ENCODE measurements at regions not wholly inside any gene's neighbourhood (a gene's known extent, or its start where the extent isn't known, plus 50 kb on each side); places are given as distances from the start of the nearest gene placed in this dataset.

GRCh38 chr11:28756977-28757376 lies 648.8 kb downstream of the METTL15 start:
- DNase-seq = peak; percentile 63
- H3F3A ChIP-seq (ENCODE audit: insufficient read depth) = peaks cover 43% of the 10 kb centered on the region
- no peaks in the 10 kb centered on the region for H3K9me2 ChIP-seq (ENCODE audit: insufficient read depth)
- no peaks in the 10 kb centered on the region for H4K20me1 ChIP-seq (ENCODE audit: insufficient read depth)
- H3K9me3 ChIP-seq (ENCODE audit: low read depth) = no peaks in the 10 kb centered on the region
- H3K79me2 ChIP-seq (ENCODE audit: insufficient read depth) = no peaks in the 10 kb centered on the region
- H3K9ac ChIP-seq = peak overlapping the region; percentile 7; the same call in 1 of the 2 replicates
- no peaks in the 10 kb centered on the region for H3K36me3 ChIP-seq (ENCODE audit: low read depth)
- peak overlapping the region; percentile 65 for H3K27ac ChIP-seq
- no peaks in the 10 kb centered on the region for H3K27me3 ChIP-seq (replicated peaks; ENCODE audit: insufficient read depth)
- peak overlapping the region; percentile 5; the same call in 1 of the 2 replicates for H3K4me3 ChIP-seq
- H3K4me1 ChIP-seq (ENCODE audit: insufficient read depth) = peaks cover 53% of the 10 kb centered on the region
- H2AFZ ChIP-seq = no peak overlapping the region
- no peak for TF ChIP-seq EZH2phosphoT487 (IDR thresholded peaks at IDR 0.05; ENCODE audit: insufficient read depth, low read depth)
- no peak for TF ChIP-seq EZH2 (IDR thresholded peaks at IDR 0.05; ENCODE audit: insufficient read depth, poor library complexity, severe bottlenecking)
- H3K4me2 ChIP-seq (ENCODE audit: unreplicated experiment) = peak overlapping the region; percentile 49
- in situ Hi-C loops (cut with MboI) = no loop called here
- WGBS, 2 experiments (ENCODE audit: low coverage in 1 of 2, low lambda C conversion rate in 2 of 2, missing lambda C conversion rate in 2 of 2) = 3 to 4% methylated on average over 1 of the region's 1 CpG

DNA sequence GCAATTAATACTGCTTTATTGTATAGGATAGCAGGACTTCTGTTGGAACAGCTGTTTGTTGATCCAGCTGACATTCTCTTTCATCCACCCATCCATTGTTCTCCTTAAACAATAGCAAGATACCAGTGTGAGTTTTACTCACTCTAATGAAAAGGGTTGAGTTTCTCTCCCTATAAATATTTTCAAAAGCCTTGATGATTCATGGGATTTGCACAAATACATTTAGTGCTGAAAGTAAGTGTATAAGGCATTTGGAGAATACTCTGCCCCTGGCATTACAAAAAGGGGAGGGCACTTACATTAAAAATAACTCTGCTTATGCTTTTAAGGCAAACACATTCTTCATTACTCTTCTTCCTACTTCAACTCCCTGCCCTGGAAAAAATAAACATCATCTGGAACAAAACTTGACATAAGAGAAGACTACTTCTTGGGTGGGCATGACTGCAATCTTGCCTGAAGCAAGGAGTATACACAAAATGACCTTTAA lies 634.9 kb downstream of the METTL15 start:
- TF ChIP-seq EZH2 (IDR thresholded peaks at IDR 0.05; ENCODE audit: insufficient read depth, poor library complexity, severe bottlenecking) (no peak), EZH2phosphoT487 (IDR thresholded peaks at IDR 0.05; ENCODE audit: insufficient read depth, low read depth) (no peak)
- Histone ChIP-seq H3K4me3 (no peak overlapping the region), H3K9ac (no peak overlapping the region), H2AFZ (peak overlapping the region; percentile 31), H4K20me1 (ENCODE audit: insufficient read depth) (no peaks in the 10 kb centered on the region), H3K4me2 (ENCODE audit: unreplicated experiment) (no peak overlapping the region), H3K4me1 (ENCODE audit: insufficient read depth) (peaks cover 20% of the 10 kb centered on the region), H3K79me2 (ENCODE audit: insufficient read depth) (no peaks in the 10 kb centered on the region), H3K27me3 (replicated peaks; ENCODE audit: insufficient read depth) (no peaks in the 10 kb centered on the region), H3K36me3 (ENCODE audit: low read depth) (no peaks in the 10 kb centered on the region), H3K9me2 (ENCODE audit: insufficient read depth) (no peaks in the 10 kb centered on the region), H3K9me3 (ENCODE audit: low read depth) (no peaks in the 10 kb centered on the region), H3K27ac (no peak overlapping the region), H3F3A (ENCODE audit: insufficient read depth) (0 out of 2 replicates have a peak, but pooled peaks cover 6% of the 10 kb centered on the region)
- in situ Hi-C loops (cut with MboI) = no loop called here
- no peak for DNase-seq

GRCh38 chr11:28739489-28740280 lies 631.5 kb downstream of the METTL15 start:
- peaks cover 20% of the 10 kb centered on the region for H3K4me1 ChIP-seq (ENCODE audit: insufficient read depth)
- in situ Hi-C loops (cut with MboI) = no loop called here
- WGBS, 2 experiments (ENCODE audit: low coverage in 1 of 2, low lambda C conversion rate in 2 of 2, missing lambda C conversion rate in 2 of 2) = 39% methylated on average over 4 of the region's 4 CpGs

DNA sequence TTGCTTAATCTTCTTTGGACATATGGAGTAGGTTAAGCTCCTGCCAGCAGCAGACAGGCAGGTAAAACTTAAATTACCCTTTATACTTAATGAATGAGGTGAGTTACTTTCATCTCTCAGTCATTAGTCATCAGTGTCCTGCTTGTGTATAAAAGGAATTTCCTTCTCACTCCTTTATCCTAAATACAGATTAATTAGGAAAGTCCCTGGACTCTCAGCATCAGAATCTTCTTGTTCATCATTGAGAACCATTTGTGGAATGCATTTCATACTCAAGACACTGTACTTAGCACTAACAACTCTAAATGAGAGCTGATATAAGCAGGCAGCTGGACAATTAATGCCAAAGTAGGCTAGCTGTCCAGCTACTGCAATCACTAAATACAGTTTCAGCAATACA lies 630.4 kb downstream of the METTL15 start:
- Histone ChIP-seq H4K20me1 (ENCODE audit: insufficient read depth) (no peaks in the 10 kb centered on the region), H3K27ac (no peak overlapping the region), H3K36me3 (ENCODE audit: low read depth) (no peaks in the 10 kb centered on the region), H3K4me3 (no peak overlapping the region), H3K4me2 (ENCODE audit: unreplicated experiment) (no peak overlapping the region), H3K27me3 (replicated peaks; ENCODE audit: insufficient read depth) (no peaks in the 10 kb centered on the region), H3K4me1 (ENCODE audit: insufficient read depth) (peaks cover 20% of the 10 kb centered on the region), H3K9me2 (ENCODE audit: insufficient read depth) (no peaks in the 10 kb centered on the region), H3F3A (ENCODE audit: insufficient read depth) (0 out of 2 replicates have a peak, but pooled peaks cover 6% of the 10 kb centered on the region), H3K9ac (no peak overlapping the region), H3K79me2 (ENCODE audit: insufficient read depth) (no peaks in the 10 kb centered on the region), H2AFZ (no peak overlapping the region), H3K9me3 (ENCODE audit: low read depth) (no peaks in the 10 kb centered on the region)
- in situ Hi-C loops (cut with MboI) = no loop called here
- TF ChIP-seq EZH2 (IDR thresholded peaks at IDR 0.05; ENCODE audit: insufficient read depth, poor library complexity, severe bottlenecking) (no peak), EZH2phosphoT487 (IDR thresholded peaks at IDR 0.05; ENCODE audit: insufficient read depth, low read depth) (no peak)
- no peak for DNase-seq

More at GRCh38 chr11:28739489-28740280, 631.5 kb downstream of the METTL15 start:
- Histone ChIP-seq H3K9ac (no peak overlapping the region), H3K9me3 (ENCODE audit: low read depth) (no peaks in the 10 kb centered on the region), H3K36me3 (ENCODE audit: low read depth) (no peaks in the 10 kb centered on the region), H3K79me2 (ENCODE audit: insufficient read depth) (no peaks in the 10 kb centered on the region), H3F3A (ENCODE audit: insufficient read depth) (0 out of 2 replicates have a peak, but pooled peaks cover 6% of the 10 kb centered on the region), H3K27me3 (replicated peaks; ENCODE audit: insufficient read depth) (no peaks in the 10 kb centered on the region), H3K9me2 (ENCODE audit: insufficient read depth) (no peaks in the 10 kb centered on the region), H3K4me2 (ENCODE audit: unreplicated experiment) (no peak overlapping the region), H4K20me1 (ENCODE audit: insufficient read depth) (no peaks in the 10 kb centered on the region), H3K27ac (no peak overlapping the region), H3K4me3 (no peak overlapping the region), H2AFZ (no peak overlapping the region)
- TF ChIP-seq EZH2phosphoT487 (IDR thresholded peaks at IDR 0.05; ENCODE audit: insufficient read depth, low read depth) (no peak), EZH2 (IDR thresholded peaks at IDR 0.05; ENCODE audit: insufficient read depth, poor library complexity, severe bottlenecking) (no peak)
- DNase-seq = no peak
